Right atrium auricular region (tissue), 2 donors: ENCODE measurements at regions not wholly inside any gene's neighbourhood (a gene's known extent, or its start where the extent isn't known, plus 50 kb on each side); places are given as distances from the start of the nearest gene placed in this dataset.

ENCODE experiments used
- DNase-seq: peaks from one replicate; pipeline ENCODE4 v3.0.0-alpha.2; 2019; ENCODE audit warnings: low spot score
- H3K27ac ChIP-seq, 2 donors: fragments of 200-600 bp; sonication (generic); 1 replicate in 1 of 2; 2 replicates in 1 of 2; pipeline ENCODE4 v1.5.1; 2016 to 2019
- H3K27me3 ChIP-seq, 2 donors: fragments of 200-600 bp; sonication (generic); one replicate each; pipeline versions ENCODE4 v1.5.1 to v1.6.0; 2017 to 2019
- H3K36me3 ChIP-seq: fragments of 200-600 bp; sonication (generic); one replicate; pipeline ENCODE4 v1.5.1; 2016
- H3K4me1 ChIP-seq, 2 donors: fragments of 200-600 bp; sonication (generic); one replicate each; pipeline versions ENCODE4 v1.5.1 to v1.6.0; 2017 to 2019
- H3K4me3 ChIP-seq, 2 donors: fragments of 200-600 bp; sonication (generic); 1 replicate in 1 of 2; 2 replicates in 1 of 2; pipeline ENCODE4 v1.5.1; 2017 to 2019; ENCODE audit warnings: mild to moderate bottlenecking in 1 of 2, moderate library complexity in 1 of 2
- H3K9me3 ChIP-seq, 2 donors: fragments of 200-600 bp; sonication (generic); one replicate each; pipeline ENCODE4 v1.5.1; 2019
- CTCF ChIP-seq, 2 donors: fragments of 200-600 bp; sonication (generic); IDR thresholded peaks; one replicate each; pipeline ENCODE4 v1.5.1; 2019; ENCODE audit warnings: antibody characterized with exemption in 2 of 2

- no peaks in the 10 kb centered on the region for H3K27me3 ChIP-seq
- no peaks in the 10 kb centered on the region for H3K36me3 ChIP-seq
- no peak for TF ChIP-seq CTCF (IDR thresholded peaks at IDR 0.05)
- H3K27ac ChIP-seq, result no peak overlapping the region
- H3K4me1 ChIP-seq, result no peaks in the 10 kb centered on the region
- DNase-seq, result no peak
- no peak overlapping the region for H3K4me3 ChIP-seq
- no peaks in the 10 kb centered on the region for H3K9me3 ChIP-seq
Measured at GRCh38 chr6:18577491-18577890, 190.3 kb downstream of the RNF144B start.

GRCh38 chr6:18579166-18579565, 192.0 kb downstream of the RNF144B start:
- no peaks in the 10 kb centered on the region for H3K36me3 ChIP-seq
- no peaks in the 10 kb centered on the region for H3K4me1 ChIP-seq
- H3K9me3 ChIP-seq, result no peaks in the 10 kb centered on the region
- no peak overlapping the region for H3K4me3 ChIP-seq
- DNase-seq, result no peak
- no peaks in the 10 kb centered on the region for H3K27me3 ChIP-seq
- H3K27ac ChIP-seq, result no peak overlapping the region
- TF ChIP-seq CTCF (IDR thresholded peaks at IDR 0.05), result no peak

DNA sequence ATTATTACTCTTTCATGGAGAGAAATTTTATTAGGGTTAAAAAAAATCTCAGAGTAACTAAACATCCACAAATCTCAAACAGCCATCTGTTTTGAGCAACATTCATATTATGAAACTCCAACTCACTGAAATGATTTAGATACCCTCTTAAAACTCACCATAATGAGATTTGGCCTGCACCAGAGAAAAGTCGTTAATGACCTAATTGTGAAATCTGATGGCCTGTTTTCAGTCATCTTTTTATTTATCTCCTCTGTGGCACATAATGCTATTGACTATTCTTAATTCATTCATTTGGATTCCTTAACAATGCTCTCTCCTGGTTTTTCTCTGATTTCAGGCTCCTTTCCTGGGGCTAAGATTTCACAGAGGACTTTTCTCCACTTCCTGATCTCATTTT, 192.7 kb downstream of the RNF144B start:
- H3K4me3 ChIP-seq, result no peak overlapping the region
- no peak for DNase-seq
- TF ChIP-seq CTCF (IDR thresholded peaks at IDR 0.05), result no peak
- no peaks in the 10 kb centered on the region for H3K36me3 ChIP-seq
- no peak overlapping the region for H3K27ac ChIP-seq
- no peaks in the 10 kb centered on the region for H3K27me3 ChIP-seq
- no peaks in the 10 kb centered on the region for H3K9me3 ChIP-seq
- H3K4me1 ChIP-seq, result peaks cover 0 to 4% of the 10 kb centered on the region in 2 donors

DNA sequence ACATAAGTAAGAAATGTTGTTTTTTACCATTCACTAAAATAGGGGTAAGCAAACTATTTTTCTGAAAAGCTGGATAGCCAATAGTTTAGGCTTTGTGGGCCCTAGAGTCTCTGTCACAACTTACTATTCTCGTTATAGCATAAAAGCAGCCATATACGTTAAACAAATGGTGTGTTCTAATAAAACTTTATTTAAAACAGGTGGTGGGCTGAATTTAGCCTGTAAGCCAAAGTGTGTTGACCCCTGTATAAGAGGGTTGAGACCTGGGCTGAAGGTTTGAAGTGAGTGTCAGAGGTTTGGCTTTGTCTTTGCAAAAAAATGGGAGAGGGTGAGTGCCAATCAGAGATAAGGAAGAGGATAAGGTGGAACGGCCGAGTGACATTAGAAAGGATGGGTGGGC, 197.2 kb downstream of the RNF144B start:
- Histone ChIP-seq H3K4me3 (no peak overlapping the region), H3K9me3 (no peaks in the 10 kb centered on the region), H3K27ac (no peak overlapping the region), H3K36me3 (no peaks in the 10 kb centered on the region), H3K4me1 (peaks cover 0 to 4% of the 10 kb centered on the region in 2 donors), H3K27me3 (no peaks in the 10 kb centered on the region)
- no peak for TF ChIP-seq CTCF (IDR thresholded peaks at IDR 0.05)
- DNase-seq, result no peak

DNA sequence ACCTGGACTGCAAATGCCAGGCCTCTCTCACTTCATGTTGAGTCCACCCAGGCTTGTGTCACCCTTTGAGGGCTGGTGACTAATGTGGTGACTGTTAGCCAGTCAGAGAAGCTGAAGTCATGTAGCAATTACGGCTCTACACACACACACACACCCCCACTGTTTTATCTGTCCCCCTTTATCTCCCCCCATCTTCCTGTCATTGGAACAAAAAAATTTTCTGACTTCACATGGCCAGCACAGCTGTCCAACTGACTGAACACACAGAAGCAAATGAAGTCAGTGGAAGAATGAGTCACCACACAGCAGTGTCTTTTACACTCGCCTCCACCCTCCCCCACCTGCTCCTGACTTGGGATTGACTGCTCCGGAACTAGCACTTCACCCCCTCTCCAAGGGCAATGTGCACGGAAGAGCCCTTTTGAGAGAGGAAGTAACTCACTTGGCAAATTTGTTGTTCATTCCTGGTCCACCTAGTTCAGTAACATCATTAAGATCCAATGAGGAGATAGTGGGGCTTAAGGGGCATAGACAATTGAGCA, 198.0 kb downstream of the RNF144B start:
- Histone ChIP-seq H3K27ac (no peak overlapping the region), H3K9me3 (no peaks in the 10 kb centered on the region), H3K27me3 (no peaks in the 10 kb centered on the region), H3K4me3 (no peak overlapping the region), H3K4me1 (peaks cover 0 to 4% of the 10 kb centered on the region in 2 donors), H3K36me3 (no peaks in the 10 kb centered on the region)
- DNase-seq, result no peak
- no peak for TF ChIP-seq CTCF (IDR thresholded peaks at IDR 0.05)

DNA sequence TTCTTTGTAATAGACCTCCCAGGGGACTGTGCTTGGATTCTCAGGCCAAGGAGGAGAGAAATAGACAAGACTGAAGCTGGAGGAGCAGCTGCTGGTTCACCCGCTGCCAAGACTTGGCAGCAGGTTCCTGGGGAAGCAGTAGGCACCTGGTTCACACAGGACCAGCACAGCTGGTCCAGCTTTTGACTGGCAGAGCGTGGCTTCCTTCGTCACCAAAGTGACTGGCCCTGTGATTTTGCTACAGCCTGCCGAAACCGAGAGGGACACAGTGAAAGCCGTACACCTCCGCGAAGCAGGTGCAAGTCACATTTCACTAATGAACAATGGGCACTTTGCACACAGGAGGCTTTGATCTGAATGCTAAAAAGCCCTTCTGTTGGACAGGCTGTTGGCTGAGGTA, 199.0 kb downstream of the RNF144B start:
- Histone ChIP-seq H3K36me3 (no peaks in the 10 kb centered on the region), H3K27ac (no peak overlapping the region)
- no peak for TF ChIP-seq CTCF (IDR thresholded peaks at IDR 0.05)

More for the DNA sequence above, 199.0 kb downstream of the RNF144B start:
- no peaks in the 10 kb centered on the region for H3K27me3 ChIP-seq
- peaks cover 0 to 4% of the 10 kb centered on the region in 2 donors for H3K4me1 ChIP-seq
- H3K9me3 ChIP-seq, result no peaks in the 10 kb centered on the region
- no peak overlapping the region for H3K4me3 ChIP-seq
- DNase-seq, result no peak
